NCI-H460 (cell line): ENCODE measurements at regions not wholly inside any gene's neighbourhood (a gene's known extent, or its start where the extent isn't known, plus 50 kb on each side); places are given as distances from the start of the nearest gene placed in this dataset.
"Not testable (repeated sequence)": the region's sequence is repeated elsewhere in the genome, so short reads cannot be mapped to it uniquely, and the experiment has no call there.

Experiments
- DNase-seq: peaks from one replicate; pipeline ENCODE4 v3.0.0-alpha.2; 2016; ENCODE audit warnings: low read depth; ENCODE audit errors: extremely low read depth

DNA sequence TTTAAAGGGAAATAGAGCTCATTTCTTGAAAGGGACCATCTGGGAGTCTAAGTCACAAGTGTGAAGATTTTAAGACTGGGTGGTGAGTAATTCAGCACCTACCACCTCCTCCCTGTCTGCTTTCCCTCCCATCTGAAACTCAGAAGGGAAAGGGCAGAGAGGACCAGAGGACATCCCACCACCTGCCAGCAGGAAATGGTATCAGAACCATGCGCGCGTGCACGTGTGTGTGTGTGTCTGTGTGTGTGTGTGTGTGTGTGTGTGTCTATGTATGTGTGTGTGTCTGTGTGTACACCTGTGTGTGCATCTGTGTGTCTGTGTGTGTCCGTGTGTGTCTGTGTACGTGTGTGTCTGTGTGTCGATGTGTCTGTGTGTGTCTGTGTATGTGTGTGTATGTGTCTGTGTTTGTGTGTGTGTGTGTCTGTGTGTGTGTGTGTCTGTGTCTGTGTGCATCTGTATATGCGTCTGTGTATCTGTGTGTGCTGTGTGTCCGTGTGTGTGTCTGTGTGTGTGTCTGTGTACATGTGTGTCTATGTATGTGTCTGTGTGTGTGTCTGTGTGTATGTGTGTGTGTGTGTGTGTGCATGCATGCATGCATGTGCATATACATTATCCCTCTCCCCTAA lies 76.8 kb downstream of the ZFP36L2 start:
- no peak for DNase-seq

GRCh38 chr2:43146083-43146482 lies 80.3 kb downstream of the ZFP36L2 start:
- no peak for DNase-seq

- DNase-seq, result no peak
Observed at GRCh38 chr2:43144263-43144662, 82.1 kb downstream of the ZFP36L2 start.

DNA sequence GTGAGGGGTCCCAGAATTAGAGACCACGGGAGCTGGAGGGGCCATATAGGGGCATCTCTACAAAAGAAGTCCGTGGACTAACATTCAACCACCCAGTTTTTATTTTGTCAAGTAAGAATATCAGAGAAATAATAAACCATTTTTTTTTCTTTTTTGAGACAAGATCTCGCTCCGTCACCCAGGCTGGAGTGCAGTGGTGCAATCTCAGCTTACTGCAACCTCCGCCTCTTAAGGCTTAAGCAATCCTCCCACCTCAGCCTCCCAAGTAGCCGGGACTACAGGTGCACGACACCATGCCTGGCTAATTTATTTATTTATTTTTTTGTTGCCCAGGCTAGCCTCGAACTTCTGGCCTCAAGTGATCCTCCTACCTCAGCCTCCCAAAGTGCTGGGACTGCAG lies 82.7 kb downstream of the ZFP36L2 start:
- DNase-seq, result no peak

GRCh38 chr2:43142921-43143438 lies 83.4 kb downstream of the ZFP36L2 start:
- no peak for DNase-seq

- DNase-seq, result not testable (repeated sequence)
Observed at GRCh38 chr2:43141636-43142151, 84.7 kb downstream of the ZFP36L2 start.

- no peak for DNase-seq
Observed at GRCh38 chr2:43139996-43140621, 86.3 kb downstream of the ZFP36L2 start.

- no peak for DNase-seq
Observed at GRCh38 chr2:43139501-43139900, 86.9 kb downstream of the ZFP36L2 start.

GRCh38 chr2:43138441-43138840 lies 88.0 kb downstream of the ZFP36L2 start:
- DNase-seq, result no peak

- no peak for DNase-seq
Observed at GRCh38 chr2:43136876-43137275, 89.5 kb downstream of the ZFP36L2 start.

DNA sequence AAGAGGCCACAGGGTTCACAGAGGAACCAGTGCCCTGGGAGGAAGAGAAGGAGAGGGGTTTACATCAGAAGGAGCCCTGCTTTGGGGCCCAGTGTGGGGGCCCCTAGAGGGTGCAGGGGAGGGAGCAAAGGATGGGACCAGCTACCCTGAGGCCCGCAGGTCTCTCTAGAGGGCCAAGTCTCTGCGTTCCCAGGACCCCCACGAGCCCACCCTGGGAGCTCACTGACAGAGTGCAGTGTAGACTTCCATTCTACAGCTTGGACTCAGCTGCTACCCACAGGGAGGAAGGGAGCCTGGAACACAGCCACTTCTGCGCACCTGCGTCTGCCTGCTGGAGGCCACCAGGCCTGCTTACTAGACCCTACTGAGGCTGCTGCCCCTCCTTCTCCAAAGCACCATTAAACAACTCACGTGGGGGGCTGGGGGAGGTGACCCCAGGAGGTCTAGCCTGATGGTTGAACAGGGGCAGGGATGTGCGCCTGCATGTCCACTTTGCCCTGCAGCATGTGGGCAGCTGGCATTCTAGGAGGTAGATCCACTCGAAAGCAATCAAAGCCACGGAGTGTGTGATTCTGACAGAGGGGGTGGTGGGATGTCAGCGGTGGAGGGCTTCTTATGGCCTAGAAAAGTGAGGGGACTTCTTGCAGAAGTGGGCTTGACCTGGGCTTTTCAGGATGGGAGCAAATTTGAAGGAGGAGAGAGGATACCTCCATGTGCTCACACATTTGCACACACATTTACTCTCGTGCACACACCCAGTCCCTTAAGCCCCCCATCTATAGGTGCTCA lies 90.2 kb downstream of the ZFP36L2 start:
- DNase-seq, result no peak

DNA sequence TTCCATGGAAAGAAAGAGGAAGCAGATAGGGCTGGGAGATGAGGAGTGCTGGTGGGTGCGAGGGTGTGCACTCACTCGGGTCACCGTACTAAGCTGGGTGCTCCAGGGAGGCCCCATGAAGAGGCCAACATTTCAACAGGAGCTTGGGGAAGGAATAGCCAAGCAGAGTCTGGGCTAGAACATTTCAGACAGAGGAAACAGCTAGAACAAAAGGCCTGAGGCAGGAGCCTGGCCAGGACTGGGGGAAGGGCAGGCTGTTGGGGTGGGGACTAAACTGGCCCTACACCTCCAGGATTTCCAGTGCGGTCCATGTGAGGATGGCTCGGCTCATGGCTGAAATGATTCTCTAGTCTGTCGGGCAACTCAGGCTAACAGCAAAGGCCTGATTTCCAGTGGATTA lies 90.8 kb downstream of the ZFP36L2 start:
- no peak for DNase-seq

DNA sequence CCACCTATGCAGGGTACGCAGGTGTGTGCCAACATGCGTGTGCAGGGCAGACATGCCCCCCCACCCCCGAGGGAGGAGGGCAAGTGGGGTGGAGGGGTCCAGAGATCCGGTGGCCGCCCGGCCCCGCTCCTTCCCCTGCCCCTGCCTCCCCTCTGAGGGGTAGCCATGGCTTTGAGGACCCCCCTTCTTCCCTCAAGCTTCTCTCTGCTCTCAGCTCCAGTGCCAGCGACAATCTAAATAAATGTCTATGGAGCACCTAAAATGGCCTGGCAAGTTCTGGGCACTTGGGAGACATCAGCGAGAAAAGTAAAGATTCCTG lies 91.9 kb downstream of the ZFP36L2 start:
- no peak for DNase-seq

DNA sequence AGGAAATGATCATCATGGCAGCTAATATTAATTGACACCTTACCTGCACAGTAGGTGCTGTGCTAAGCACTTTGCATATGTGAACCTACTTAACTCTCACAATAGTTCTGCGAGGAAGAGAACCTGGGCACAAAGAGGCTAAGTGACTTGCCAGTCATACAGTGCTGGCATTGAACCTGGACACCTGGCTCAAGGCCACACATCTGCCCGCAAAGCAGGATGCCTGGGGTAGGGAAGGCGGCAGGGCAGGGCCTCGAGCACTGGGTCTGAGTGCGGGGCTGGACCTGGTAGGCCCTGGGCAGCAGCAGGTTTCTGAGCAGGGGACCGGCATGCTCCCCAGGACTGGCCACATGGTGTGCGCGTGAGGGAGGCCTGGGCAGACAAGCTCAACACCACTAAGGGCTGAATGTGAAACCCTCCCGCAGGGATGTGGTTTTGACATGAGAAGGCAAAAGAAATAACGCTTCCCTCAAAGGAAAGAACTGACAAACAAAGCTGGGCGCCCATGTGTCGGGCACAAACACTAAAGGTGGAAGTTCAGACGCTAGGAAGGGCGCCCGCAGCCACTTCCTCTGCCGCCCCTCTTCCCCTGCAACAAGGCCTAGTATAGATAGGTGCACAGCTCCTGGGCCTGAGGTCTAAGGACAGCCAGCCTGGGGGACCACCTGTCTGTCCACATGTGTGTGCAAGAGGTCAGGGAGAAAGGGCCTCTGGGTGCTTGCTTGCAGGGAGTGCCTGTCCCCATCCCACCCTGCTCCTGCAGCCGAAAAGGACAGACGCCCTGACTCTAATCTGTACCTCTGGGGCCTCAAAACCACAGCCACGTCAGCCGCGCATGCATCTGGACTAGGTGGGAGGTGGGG lies 92.5 kb downstream of the ZFP36L2 start:
- no peak for DNase-seq

- DNase-seq, result no peak
Observed at GRCh38 chr2:43133336-43133707, 93.1 kb downstream of the ZFP36L2 start.

GRCh38 chr2:43132683-43133301 lies 93.6 kb downstream of the ZFP36L2 start:
- DNase-seq, result no peak

DNA sequence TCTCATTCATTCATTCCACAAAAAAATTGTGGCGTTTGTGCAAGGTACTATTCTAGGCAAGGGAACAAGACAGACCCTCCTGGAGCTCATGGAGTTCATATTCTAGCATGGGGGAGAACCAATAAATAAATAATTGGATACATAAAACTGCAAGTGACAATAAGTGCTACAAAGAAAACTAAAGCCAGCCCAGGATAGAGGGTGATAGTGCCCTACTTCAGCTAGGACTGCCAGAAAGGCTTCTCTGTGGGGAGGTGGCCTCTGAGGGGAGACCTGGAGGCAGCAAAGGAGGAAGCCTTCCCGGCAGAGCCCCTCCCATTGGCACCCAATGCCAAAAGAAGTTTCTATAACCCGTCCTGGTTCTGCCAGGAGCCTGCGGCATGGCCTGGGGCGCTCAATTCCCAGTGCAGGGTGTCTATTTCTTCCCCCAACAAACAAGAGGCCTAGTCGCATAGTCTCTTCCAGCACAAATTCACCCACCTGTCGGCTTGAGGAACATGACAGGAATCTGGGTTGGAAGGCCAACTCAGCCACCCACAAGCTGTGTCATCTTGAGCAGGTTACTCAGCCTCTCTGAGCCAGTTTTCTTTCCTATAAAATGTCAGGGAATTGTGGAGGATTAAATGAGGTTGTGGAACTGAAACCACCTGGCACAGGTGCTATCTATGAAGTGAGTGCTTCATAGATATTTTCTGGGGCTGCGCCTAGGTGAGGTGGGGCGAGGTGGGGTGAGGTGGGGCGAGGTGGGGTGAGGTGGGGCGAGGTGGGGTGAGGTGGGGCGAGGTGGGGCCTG lies 94.3 kb downstream of the ZFP36L2 start:
- no peak for DNase-seq

GRCh38 chr2:43131051-43131889 lies 95.1 kb downstream of the ZFP36L2 start:
- peak; percentile 69 for DNase-seq

DNA sequence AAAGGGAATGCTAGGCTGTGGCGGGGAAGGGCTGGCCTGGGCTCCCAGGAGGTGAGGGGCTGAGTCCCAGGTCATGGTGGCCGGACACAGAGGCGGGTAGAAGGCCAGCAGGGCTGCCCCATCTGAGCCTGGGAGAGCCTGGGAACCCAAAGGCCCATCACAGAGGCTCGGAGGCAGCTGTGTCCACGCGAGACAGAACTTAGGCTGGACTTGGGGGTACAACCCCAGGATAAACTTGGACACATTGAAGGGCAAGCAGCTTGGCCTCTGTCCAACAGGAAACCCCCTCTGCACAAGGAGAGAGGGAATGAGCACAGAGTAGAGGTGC lies 95.9 kb downstream of the ZFP36L2 start:
- DNase-seq, result no peak
